Epithelial cell of prostate (primary cell): ENCODE measurements at regions not wholly inside any gene's neighbourhood (a gene's known extent, or its start where the extent isn't known, plus 50 kb on each side); places are given as distances from the start of the nearest gene placed in this dataset.
"Not testable (repeated sequence)": the region's sequence is repeated elsewhere in the genome, so short reads cannot be mapped to it uniquely, and the experiment has no call there.

Experiments
- DNase-seq: peaks from one replicate; pipeline ENCODE4 v3.0.0-alpha.2; 2011; ENCODE audit warnings: low read depth, low spot score
- H3K27ac ChIP-seq: fragments of 450-650 bp; 2 replicates; pipeline ENCODE4 v1.5.1; 2017; ENCODE audit warnings: mild to moderate bottlenecking

DNA sequence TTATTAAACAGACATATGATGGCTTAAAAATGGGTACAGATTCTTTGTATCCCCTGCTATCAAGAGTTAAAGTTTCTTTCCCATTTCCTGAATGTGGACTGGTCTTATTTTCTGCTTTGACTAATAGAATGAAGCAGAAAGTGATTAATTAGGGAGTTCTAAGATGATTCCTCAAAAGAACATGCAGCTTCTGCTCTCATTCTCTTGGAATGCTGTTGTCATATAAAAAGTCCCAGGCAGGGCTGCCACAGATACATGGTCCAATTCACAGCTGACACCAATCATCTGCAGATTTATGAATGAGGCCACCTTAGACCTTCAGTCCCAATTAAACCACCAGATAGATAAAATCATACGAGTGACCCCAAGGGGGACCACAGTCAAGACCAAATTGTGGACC is 844.5 kb upstream of the RAG2 start:
- DNase-seq = no peak
- no peak overlapping the region for H3K27ac ChIP-seq

DNA sequence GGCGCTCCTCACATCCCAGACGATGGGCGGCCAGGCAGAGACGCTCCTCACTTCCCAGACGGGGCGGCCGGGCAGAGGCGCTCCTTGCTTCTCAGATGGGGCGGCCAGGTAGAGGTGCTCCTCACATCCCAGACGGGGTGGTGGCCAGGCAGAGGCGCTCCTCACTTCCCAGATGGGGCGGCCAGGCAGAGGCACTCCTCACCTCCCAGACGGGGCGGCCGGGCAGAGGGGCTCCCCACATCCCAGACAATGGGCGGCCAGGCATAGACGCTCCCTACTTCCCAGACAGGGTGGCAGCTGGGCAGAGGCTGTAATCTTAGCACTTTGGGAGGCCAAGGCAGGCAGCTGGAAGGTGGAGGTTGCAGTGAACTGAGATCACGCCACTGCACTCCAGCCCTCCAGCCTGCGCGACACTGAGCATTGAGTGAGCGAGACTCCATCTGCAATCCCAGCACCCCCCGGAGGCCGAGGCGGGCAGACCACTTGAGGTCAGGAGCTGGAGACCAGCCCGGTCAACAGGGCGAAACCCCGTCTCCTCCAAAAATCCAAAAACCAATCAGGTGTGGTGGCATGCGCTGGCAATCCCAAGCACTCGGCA is 833.7 kb upstream of the RAG2 start:
- H3K27ac ChIP-seq, DNase-seq: not testable (repeated sequence)

DNA sequence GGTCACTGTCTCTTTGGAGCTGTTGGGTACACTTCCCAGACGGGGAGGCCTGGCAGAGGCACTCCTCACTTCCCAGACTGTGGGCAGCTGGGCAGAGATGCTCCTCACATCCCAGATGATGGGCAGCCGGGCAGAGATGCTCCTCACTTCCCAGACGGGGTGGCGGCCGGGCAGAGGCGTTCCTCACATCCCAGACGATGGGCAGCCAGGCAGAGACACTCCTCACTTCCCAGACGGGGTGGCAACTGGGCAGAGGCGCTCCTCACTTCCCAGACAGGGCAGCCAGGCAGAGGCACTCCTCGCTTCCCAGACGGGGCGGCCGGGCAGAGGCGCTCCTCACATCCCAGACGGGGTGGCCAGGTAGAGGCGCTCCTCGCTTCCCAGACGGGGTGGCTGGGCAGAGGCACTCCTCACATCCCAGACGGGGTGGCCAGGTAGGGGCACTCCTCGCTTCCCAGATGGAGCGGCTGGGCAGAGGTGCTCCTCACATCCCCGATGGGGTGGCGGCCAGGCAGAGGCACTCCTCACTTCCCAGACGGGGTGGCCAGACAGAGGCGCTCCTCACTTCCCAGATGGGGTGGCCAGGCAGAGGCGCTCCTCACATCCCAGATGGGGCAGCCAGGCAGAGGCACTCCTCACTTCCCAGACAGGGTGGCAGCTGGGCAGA is 833.1 kb upstream of the RAG2 start:
- not testable (repeated sequence) for DNase-seq, H3K27ac ChIP-seq

- DNase-seq = no peak
- H3K27ac ChIP-seq = no peak overlapping the region
Observed at GRCh38 chr11:37422511-37422910, 824.5 kb upstream of the RAG2 start.

DNA sequence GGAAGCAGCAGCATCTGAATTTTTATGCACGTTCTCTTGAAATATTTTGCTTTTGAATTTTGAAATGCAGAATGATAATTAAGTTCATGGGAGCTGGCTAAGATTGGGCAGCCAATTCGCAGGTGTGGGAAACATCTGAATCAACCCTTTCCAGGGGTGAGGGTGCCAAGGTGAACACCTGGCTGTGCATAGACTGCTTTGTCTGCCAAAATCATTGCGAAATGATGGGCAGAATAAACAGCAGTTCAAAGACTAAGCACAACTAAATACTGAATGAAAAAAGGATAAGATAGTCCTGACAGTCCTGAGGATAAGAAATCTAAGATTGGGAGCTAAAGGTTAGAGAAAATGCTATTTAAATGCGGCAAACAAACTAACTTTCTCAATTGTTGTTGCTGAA is 813.3 kb upstream of the RAG2 start:
- no peak for DNase-seq
- no peak overlapping the region for H3K27ac ChIP-seq

DNA sequence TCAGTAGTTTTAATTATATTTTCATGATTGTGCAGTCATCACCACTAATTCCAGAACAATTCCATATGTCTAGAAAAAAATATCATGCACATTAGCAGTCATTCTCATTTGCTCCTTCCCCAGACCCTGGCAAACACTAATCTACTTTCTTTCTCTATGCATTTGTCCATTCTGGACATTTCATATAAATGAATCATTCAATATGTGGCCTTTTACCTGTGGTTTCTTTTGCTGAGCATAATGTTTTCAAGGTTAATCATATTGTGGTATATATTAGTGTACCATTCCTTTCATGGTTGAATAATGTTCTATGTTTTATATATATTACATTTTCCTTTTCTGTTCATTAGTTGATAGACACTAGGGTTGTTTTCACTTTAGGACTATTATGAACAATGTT is 811.1 kb upstream of the RAG2 start:
- no peak overlapping the region for H3K27ac ChIP-seq
- DNase-seq = no peak

DNA sequence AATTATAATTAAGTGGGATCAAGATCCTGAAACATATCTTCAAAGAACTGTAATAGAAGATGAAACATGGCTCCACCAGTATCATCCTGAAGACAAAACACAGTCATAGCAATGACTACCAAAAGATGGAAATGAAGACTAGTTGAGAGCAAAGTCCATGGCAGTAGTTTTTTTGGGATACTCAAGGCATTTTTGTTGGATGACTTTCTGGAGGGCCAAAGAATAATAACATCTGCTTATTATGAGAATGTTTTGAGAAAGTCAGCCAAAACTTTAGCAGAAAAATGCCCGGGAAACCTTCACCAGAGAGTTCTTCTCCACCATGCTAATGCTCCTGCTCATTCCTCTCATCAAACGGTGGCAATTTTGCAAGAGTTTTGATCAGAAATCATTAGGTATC is 809.4 kb upstream of the RAG2 start:
- no peak overlapping the region for H3K27ac ChIP-seq
- no peak for DNase-seq

DNA sequence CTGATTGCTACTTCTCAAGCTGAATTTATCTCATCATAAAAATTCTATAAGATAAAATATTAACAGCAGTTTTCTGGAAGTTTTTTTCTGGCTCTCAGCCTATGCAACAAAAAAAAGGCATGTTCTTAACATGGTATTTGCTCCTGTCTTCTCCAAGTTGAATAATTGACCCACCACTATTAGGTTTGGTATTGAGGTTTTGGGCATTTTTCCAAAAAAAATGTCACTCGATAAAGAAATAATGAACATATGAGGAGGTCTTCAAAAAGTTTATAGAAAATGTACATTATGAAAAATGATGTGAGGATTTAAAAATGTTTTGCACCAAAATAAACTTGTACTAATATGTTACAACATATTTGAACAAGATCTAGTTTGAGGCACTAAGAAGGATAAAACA is 808.6 kb upstream of the RAG2 start:
- DNase-seq = no peak
- no peak overlapping the region for H3K27ac ChIP-seq

DNA sequence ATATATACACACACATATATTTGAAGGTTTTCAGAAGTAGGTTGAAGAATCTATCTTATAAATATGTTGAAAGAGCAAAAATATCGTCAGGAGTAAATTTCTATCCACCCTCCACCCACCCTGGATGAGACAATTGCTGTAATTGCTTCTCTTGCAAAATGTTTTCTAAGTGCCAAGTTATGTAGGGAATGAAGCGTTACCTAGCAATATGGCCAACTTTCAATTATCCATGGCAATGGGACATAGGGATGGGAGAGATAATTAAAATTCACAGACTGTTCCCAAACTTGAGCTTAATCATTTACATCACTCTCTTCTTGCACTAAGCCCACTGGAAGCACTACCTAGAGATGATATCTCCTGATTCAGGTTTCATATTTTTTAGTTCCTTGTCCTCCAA is 806.2 kb upstream of the RAG2 start:
- H3K27ac ChIP-seq = no peak overlapping the region
- no peak for DNase-seq

GRCh38 chr11:37402663-37403062 is 804.6 kb upstream of the RAG2 start:
- no peak for DNase-seq
- H3K27ac ChIP-seq = no peak overlapping the region

GRCh38 chr11:37394236-37394870 is 796.3 kb upstream of the RAG2 start:
- DNase-seq = no peak
- H3K27ac ChIP-seq = no peak overlapping the region

DNA sequence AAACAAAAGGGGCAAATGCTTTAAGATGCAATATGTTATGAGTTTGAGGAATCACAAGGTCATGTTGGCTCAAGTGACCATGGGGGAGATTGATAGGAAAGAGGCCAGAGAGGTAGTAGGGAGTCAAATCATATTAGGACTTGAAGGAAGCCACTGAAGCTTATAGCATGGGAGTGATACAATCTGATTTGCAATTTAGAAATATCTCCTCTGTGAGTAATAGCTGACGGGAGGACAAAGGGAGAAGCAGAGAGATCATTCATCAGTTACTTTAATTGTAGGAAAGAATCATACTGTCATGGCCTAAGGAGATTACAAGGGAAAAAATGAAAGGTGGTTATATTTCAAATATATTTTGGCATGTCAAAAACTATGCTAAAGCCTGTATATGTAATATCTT is 793.6 kb upstream of the RAG2 start:
- H3K27ac ChIP-seq = no peak overlapping the region
- DNase-seq = no peak

GRCh38 chr11:37390576-37391083 is 792.6 kb upstream of the RAG2 start:
- no peak overlapping the region for H3K27ac ChIP-seq
- DNase-seq = no peak

DNA sequence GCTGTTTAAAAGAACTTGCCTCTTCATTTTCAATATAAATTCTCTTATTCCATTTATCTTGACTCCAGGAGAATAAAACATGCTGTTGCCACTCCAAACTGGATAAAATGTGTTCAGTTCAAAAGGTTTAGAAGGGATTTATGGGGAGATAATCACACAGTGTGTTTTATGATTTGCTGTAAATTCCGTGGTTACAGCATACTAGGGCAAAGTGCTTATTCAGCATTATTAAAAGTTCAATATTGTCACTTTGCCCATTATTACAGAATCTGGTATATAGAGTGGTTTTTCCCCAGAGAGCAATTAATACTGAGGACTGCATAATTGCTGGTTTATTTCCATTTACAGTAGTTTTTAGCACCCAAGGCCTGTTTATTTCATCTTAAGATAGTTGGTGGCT is 780.9 kb upstream of the RAG2 start:
- H3K27ac ChIP-seq = no peak overlapping the region
- DNase-seq = no peak

GRCh38 chr11:37372667-37373066 is 774.6 kb upstream of the RAG2 start:
- no peak for DNase-seq
- no peak overlapping the region for H3K27ac ChIP-seq

DNA sequence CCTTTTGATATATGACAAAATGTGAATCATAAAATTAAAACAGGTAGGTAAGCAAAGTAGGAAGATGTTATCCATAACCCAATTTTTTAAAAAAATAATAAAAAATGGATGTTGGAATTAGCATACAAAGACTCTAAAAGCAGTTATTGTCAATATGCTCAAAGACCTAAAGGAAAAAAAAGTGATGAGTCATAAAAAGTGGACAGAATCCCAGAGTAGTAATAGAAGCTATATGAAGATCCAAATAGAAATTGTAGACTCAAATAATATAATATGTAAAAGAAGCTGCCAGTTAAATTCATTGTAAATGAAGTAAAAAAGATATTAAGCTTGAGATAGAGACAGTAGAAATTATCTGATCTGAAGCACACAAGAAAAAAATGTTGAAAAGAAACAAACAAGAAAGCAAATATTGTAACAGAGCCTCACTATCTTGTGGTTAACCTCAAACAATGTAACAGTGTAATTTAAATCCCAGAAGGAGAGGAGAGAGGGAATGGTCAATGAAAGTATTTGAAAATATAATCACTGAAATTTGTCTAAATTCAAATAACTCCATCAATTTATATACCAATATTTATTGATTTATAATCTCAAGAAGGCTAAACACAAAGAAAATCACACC is 773.4 kb upstream of the RAG2 start:
- no peak overlapping the region for H3K27ac ChIP-seq
- no peak for DNase-seq

- DNase-seq = no peak
- H3K27ac ChIP-seq = no peak overlapping the region
Observed at GRCh38 chr11:37370817-37371216, 772.8 kb upstream of the RAG2 start.

DNA sequence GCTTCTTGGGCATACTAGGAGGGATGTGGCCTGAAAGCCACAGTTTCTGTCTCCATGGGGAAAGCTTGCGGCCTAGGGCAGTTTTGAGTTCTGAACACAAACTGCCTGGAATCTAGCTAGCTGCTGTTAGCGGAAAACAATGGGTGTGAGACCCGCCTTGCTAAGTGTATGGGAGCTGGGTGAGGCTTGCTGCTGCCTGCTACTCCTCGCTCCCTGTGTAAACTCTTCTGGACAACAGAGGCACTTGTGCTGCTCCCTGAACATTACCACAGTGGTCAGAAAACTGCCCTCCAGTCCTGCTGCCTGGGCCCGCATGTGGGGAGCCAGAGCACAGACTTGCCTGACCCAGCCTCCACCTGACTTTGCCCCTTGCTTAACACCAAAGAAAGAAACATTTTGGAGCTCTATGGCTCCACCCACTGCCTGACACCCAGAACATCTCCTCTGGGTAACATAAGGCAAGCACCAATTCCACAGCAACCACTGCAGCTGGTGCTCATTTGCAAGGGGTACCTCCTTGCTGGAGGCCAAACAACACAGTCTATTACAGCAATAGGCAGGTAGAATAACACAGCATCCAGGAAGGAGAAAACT is 766.3 kb upstream of the RAG2 start:
- H3K27ac ChIP-seq = no peak overlapping the region
- no peak for DNase-seq

DNA sequence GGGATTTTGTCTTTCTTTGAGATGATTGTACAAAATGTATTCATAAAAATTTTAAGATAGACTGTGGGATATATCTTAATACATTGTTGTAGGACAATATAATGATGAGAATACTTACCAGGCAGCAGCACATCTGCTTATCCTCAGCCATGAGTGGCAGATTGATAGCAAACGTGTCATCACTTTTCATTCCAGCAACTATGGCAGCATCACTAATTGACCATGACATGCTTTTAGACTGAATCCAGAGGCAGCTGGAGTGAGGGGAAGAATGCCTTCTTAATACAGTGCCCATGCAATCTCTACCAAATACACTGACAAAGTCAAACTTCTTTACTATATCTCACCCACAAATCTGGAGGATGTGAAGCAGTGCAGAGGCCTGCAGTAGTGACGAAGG is 755.2 kb upstream of the RAG2 start:
- no peak for DNase-seq

DNA sequence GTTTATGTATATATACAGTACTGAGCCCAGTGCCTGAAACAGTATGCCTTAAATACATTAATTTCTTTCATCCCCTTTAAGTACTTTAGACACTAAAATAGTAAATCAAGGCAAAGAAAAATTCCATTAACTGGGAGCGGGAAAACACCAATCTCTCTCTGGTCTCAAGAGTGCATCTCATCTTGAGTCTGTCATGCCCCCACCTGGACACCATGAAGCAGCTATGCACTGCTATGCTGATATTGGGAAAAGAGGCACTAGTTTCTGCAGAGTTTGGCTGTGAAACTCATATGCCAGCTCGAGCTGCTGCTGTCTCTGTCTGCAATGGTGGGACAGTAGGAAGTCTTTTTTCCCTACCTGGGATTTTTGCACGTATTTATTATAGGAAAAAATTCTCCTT is 754.4 kb upstream of the RAG2 start:
- DNase-seq = no peak
- H3K27ac ChIP-seq = no peak overlapping the region

More for the DNA sequence above, 755.2 kb upstream of the RAG2 start:
- no peak overlapping the region for H3K27ac ChIP-seq

DNA sequence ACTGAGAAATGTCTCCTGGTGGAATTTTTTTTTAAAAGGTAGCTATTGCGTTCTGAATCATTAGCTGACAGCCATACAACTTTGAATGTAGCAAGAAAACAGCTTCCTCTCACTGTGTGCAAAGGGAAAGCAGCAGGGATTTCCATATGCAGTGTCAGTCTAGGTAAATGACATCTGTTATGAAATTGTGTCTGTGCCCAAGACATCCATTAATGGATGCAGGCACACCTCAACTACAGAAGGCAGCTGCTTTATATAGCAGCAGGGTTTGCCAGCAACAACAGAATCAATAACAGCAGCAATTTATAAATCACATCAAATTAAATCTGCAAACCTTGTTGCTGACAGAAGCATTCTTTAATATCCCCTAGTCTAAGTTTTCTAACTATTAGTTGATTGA is 745.3 kb upstream of the RAG2 start:
- no peak for DNase-seq
- no peak overlapping the region for H3K27ac ChIP-seq
